HepG2 (cell line): ENCODE measurements at regions not wholly inside any gene's neighbourhood (a gene's known extent, or its start where the extent isn't known, plus 50 kb on each side); places are given as distances from the start of the nearest gene placed in this dataset.

Source experiments
- ATAC-seq: fragments of 200-7000 bp; cut with Tn5 transposase; 3 replicates; pipeline ENCODE4 v1.9.1; 2020; ENCODE audit warnings: mild to moderate bottlenecking, moderate library complexity
- BruUV-seq: library from RNA; stranded (reverse); fragments of 400-500 nt; replicated peaks from 2 replicates; lab custom pipeline; 2021; lab: Mats Ljungman, UMichigan
- CTCF ChIA-PET: fragments of 300-600 bp; formaldehyde crosslinking; extraction: SDS; loops from one replicate; lab custom pipeline; 2021; ENCODE audit warnings: low total read pairs, inconsistent platforms, low intra/inter-chr PET ratio; lab: Yijun Ruan, JAX
- POLR2A ChIA-PET: fragments of 350-600 bp; sonication (Branson Sonifier 250); formaldehyde crosslinking; loops from one replicate; lab custom pipeline; 2020; ENCODE audit warnings: antibody characterized with exemption, inconsistent platforms; lab: Yijun Ruan, JAX
- DNase-seq: peaks from one replicate; pipeline ENCODE4 v3.0.0-alpha.2; 2015; ENCODE audit warnings: low spot score
- FAIRE-seq: peaks from 3 replicates; lab custom pipeline; 2011; peaks lifted over from hg19 to GRCh38; lab: Jason Lieb, UNC
- H2AFZ ChIP-seq: one replicate; pipeline ENCODE4 v1.6.1; 2011; ENCODE audit warnings: low read length, inconsistent platforms
- H3K27ac ChIP-seq: fragments of 300-600 bp; 3 replicates; pipeline ENCODE4 v1.8.0; 2011; ENCODE audit warnings: mixed run types, mild to moderate bottlenecking, mixed read lengths, low read length, inconsistent platforms; ENCODE audit not compliant: insufficient read depth; ENCODE audit errors: extremely low read length
- H3K27me3 ChIP-seq, 2 experiments: fragments of 200-600 bp in 1 of 2; 2 replicates in 1 of 2; 3 replicates in 1 of 2; pipeline versions ENCODE4 v1.6.0 to v1.8.0; 2011; ENCODE audit warnings: low read length in 2 of 2, mild to moderate bottlenecking in 2 of 2, moderate library complexity in 2 of 2, inconsistent platforms in 1 of 2; ENCODE audit not compliant: insufficient read depth in 2 of 2, control insufficient read depth in 1 of 2
- H3K36me3 ChIP-seq, 2 experiments: fragments of 200-600 bp in 1 of 2; replicated peaks in 1 of 2; 2 replicates in 1 of 2; 3 replicates in 1 of 2; pipeline versions ENCODE4 v1.5.1 to v1.8.0; 2011; ENCODE audit warnings: low read length in 2 of 2, inconsistent platforms in 1 of 2; ENCODE audit not compliant: insufficient read depth in 2 of 2, control insufficient read depth in 1 of 2
- H3K4me1 ChIP-seq: 2 replicates; pipeline ENCODE4 v1.5.1; 2012; ENCODE audit warnings: low read length, inconsistent platforms; ENCODE audit not compliant: insufficient read depth
- H3K4me2 ChIP-seq: 2 replicates; pipeline ENCODE4 v1.6.0; 2011; ENCODE audit warnings: low read depth, low read length, inconsistent platforms
- H3K4me3 ChIP-seq, 3 experiments: fragments of 200-600 bp in 1 of 3; sonication (generic), shearing (Covaris generic) in 1 of 3; replicated peaks in 1 of 3; 2 replicates each; pipeline ENCODE4 v1.5.1; 2011 to 2016; ENCODE audit warnings: low read length in 3 of 3, inconsistent platforms in 2 of 3, low read depth in 2 of 3, mild to moderate bottlenecking in 2 of 3, control low read depth in 1 of 3, mixed read lengths in 1 of 3; ENCODE audit not compliant: insufficient read depth in 1 of 3
- H3K79me2 ChIP-seq: one replicate; pipeline ENCODE4 v1.6.1; 2011; ENCODE audit warnings: low read length, inconsistent platforms; ENCODE audit not compliant: insufficient read depth
- H3K9ac ChIP-seq: 2 replicates; pipeline ENCODE4 v1.6.0; 2011; ENCODE audit warnings: mild to moderate bottlenecking, low read depth, low read length, inconsistent platforms; ENCODE audit not compliant: insufficient read depth
- H3K9me3 ChIP-seq: 2 replicates; pipeline ENCODE4 v1.5.1; 2012; ENCODE audit warnings: mild to moderate bottlenecking, low read length
- H4K20me1 ChIP-seq: 2 replicates; pipeline ENCODE4 v1.6.0; 2011; ENCODE audit warnings: inconsistent platforms, mild to moderate bottlenecking, low read length, moderate library complexity; ENCODE audit not compliant: insufficient read depth
- ESRRA ChIP-seq: sonication (generic); formaldehyde crosslinking; IDR thresholded peaks from 2 replicates; pipeline ENCODE4 v1.5.1; 2020; ENCODE audit warnings: mild to moderate bottlenecking, low read depth, missing genetic modification reagents
- FOXP1 ChIP-seq, 2 experiments: fragments of 450-650 bp in 1 of 2; IDR thresholded peaks; 2 replicates each; pipeline ENCODE4 v1.6.1; 2017 to 2018; ENCODE audit warnings: antibody characterized with exemption in 1 of 2
- JUNB ChIP-seq: sonication (generic); formaldehyde crosslinking; IDR thresholded peaks from 2 replicates; pipeline ENCODE4 v1.8.0; 2022; ENCODE audit warnings: missing genetic modification reagents, mild to moderate bottlenecking, borderline replicate concordance
- KIAA2018 ChIP-seq: sonication (generic); formaldehyde crosslinking; IDR thresholded peaks from 2 replicates; pipeline ENCODE4 v1.5.0; 2020; ENCODE audit warnings: mild to moderate bottlenecking, missing genetic modification reagents, borderline replicate concordance
- MED8 ChIP-seq: sonication (generic); formaldehyde crosslinking; IDR thresholded peaks from 2 replicates; pipeline ENCODE4 v1.8.1; 2023; ENCODE audit warnings: mild to moderate bottlenecking, missing genetic modification reagents; ENCODE audit not compliant: insufficient replicate concordance
- NFIB ChIP-seq: sonication (generic); formaldehyde crosslinking; IDR thresholded peaks from 2 replicates; pipeline ENCODE4 v1.9.0; 2021; ENCODE audit warnings: missing genetic modification reagents, mild to moderate bottlenecking, borderline replicate concordance
- PLRG1 ChIP-seq: fragments of 450-650 bp; conservative IDR thresholded peaks from 2 replicates; pipeline ENCODE4 v1.6.1; 2016
- SMC3 ChIP-seq: IDR thresholded peaks from 2 replicates; pipeline ENCODE4 v1.6.1; 2011; ENCODE audit warnings: low read length, improper control_type of control experiment
- SYNCRIP ChIP-seq: fragments of 200-400 bp; formaldehyde crosslinking; IDR thresholded peaks from 2 replicates; pipeline ENCODE4 v1.6.1; 2018; ENCODE audit warnings: mild to moderate bottlenecking, low read depth, low read length; ENCODE audit not compliant: insufficient read depth
- THAP11 ChIP-seq: IDR thresholded peaks from 2 replicates; pipeline ENCODE4 v1.6.1; 2016; ENCODE audit warnings: missing biosample characterization, missing genetic modification reagents
- ZFP90 ChIP-seq: sonication (generic); formaldehyde crosslinking; IDR thresholded peaks from 2 replicates; pipeline ENCODE4 v1.8.0; 2022; ENCODE audit warnings: missing genetic modification reagents, mild to moderate bottlenecking, inconsistent platforms, borderline replicate concordance
- ZNF124 ChIP-seq: sonication (generic); formaldehyde crosslinking; IDR thresholded peaks from 2 replicates; pipeline ENCODE4 v1.4.0; 2020; ENCODE audit warnings: missing genetic modification reagents
- ZNF619 ChIP-seq: sonication (generic); formaldehyde crosslinking; IDR thresholded peaks from 2 replicates; pipeline ENCODE4 v1.4.0; 2020; ENCODE audit warnings: mild to moderate bottlenecking, missing genetic modification reagents
- WGBS: methylation state at CpG from one replicate; pipeline ENCODE4 v1.1.6; 2017; ENCODE audit warnings: low lambda C conversion rate; 5-methylcytosine and 5-hydroxymethylcytosine counted together
- in situ Hi-C: cut with HindIII; loops from 2 replicates; pipeline ENCODE4 v1.10.0; 2017; ENCODE audit warnings: low pct_unique_long_range_greater_than_20kb; ENCODE audit not compliant: extremely low pct_ligation_motif_present
- intact Hi-C: fragments of 100-400 bp; cut with micrococcal nuclease; formaldehyde crosslinking; loops from one replicate; pipeline ENCODE4 v1.10.0; 2022; ENCODE audit not compliant: unreplicated experiment

GRCh38 chr14:100423317-100424010 lies 100.3 kb downstream of the SLC25A47 start (continued):
- TF ChIP-seq ZFP90 (CRISPR knock-in tag) (no peak), ZNF619 (no peak)

- H3K4me3 ChIP-seq: no peak overlapping the region
- CTCF ChIA-PET: no interaction called here
- no peak for TF ChIP-seq MED8 (CRISPR knock-in tag)
- TF ChIP-seq SYNCRIP: no peak
- TF ChIP-seq SMC3: no peak
- no peak for TF ChIP-seq NFIB (CRISPR knock-in tag)
- no peak for TF ChIP-seq JUNB (CRISPR knock-in tag)
- no peak for TF ChIP-seq KIAA2018 (CRISPR knock-in tag)
- no peak for TF ChIP-seq FOXP1 (IDR thresholded peaks at IDR 0.05)
- TF ChIP-seq FOXP1 (CRISPR knock-in tag; IDR thresholded peaks at IDR 0.05): no peak
- TF ChIP-seq PLRG1: no peak
- TF ChIP-seq THAP11 (CRISPR knock-in tag): no peak
- TF ChIP-seq ESRRA (CRISPR knock-in tag): no peak
- no peak for TF ChIP-seq ZNF124
- FAIRE-seq (no peak), DNase-seq (no peak), ATAC-seq (no peak)
- POLR2A ChIA-PET: no interaction called here
- H3K79me2 ChIP-seq: no peaks in the 10 kb centered on the region
- in situ Hi-C loops: loop anchor here (5.0 kb wide), 2 partner anchors 37 to 218 kb away; no protein-coding TSS in a partner anchor
- H3K9me3 ChIP-seq: no peaks in the 10 kb centered on the region
- H3K4me1 ChIP-seq: peaks cover 14% of the 10 kb centered on the region
- no peak overlapping the region for H2AFZ ChIP-seq
- no peak overlapping the region for H3K27ac ChIP-seq
- no peaks in the 10 kb centered on the region for H3K36me3 ChIP-seq
- 64% methylated on average over 2 of the region's 6 CpGs for WGBS
- H3K27me3 ChIP-seq: no peaks in the 10 kb centered on the region
- H4K20me1 ChIP-seq: no peaks in the 10 kb centered on the region
- intact Hi-C loops: no loop called here
- no TSS peak for BruUV-seq
- H3K9ac ChIP-seq: no peak overlapping the region
- no peak overlapping the region for H3K4me2 ChIP-seq
These were observed 101.6 kb downstream of the SLC25A47 start for GRCh38 chr14:100424504-100425428.
